ENCODE measurements at regions not wholly inside any gene's neighbourhood (a gene's known extent, or its start where the extent isn't known, plus 50 kb on each side); places are given as distances from the start of the nearest gene placed in this dataset.

DNA sequence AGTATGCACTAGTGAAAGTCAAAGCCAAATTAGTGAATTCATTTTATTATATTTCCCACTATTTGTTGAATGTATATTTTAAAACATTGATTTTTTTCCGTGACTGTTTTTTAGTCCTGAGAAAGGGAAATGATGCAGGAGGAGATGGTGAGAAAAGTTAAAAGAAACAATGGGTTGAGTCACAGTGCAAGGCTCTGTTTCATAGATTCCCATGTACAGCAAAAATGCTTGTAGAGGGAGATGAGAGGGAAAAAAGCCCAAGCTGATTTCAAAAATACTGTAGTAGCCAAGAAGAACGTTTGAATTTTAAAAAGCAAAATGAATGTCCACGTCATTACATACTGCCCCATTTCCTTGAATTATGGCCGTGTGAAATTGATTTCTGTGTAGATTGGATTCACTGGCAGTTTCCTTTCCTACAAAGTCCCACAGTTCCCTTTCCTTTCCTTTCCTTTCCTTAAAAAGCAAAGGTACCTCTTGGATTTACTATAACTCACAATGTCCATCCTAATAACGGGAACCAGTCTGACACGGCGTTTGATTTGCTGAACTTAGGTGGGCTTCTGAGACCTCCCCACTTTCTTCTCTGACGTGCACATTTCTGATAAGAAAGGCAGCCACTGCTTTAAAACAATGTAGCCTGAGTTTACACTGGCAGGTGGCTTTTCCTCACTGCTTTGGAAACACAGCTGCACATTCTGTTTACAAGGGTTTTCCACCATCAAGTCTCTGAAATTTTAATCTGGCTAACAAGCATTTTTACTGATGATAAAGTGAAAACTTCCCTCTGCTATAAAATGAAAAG is 63.7 kb downstream of the SPCS3 start:
- DNase-seq (ENCODE audit: low spot score), result no peak

DNA sequence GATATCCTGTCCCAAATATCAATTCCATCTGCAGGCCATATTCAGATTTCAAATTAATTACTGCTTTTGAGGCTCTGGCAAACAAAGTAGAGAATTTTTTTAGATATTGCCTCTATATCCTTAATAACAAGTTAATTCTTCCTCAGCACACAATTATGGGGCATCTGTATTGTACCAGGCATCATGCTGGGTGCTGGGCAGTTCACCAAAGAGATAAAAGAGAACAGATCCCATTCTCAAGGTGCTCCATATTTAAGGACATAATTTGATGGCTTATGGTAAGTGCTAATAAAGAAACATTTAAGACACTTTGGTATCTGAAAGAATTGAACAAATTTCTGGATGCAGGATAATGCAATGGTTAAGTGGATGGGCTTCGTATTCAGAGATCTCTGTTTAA is 65.8 kb downstream of the SPCS3 start:
- DNase-seq (ENCODE audit: low spot score), result no peak

DNA sequence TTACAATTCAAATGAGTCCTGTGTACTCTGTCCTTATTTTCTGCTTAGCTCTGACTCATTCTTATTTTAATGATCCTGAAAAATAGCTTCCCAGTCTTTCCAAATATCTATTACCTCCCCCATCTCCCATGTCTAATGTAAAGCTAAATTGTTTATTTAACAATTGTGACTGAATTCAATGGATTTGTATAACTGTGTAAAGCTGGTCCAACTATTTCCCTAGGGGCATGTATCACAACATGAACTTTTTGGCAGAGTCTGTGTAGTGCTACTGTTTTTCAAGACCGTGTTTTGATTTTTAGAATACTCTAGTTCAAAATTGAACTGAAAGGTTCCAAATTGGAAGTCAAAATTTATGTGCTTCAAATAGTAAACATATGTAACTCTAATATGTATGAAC is 67.8 kb downstream of the SPCS3 start:
- no peak for DNase-seq (ENCODE audit: low spot score)

DNA sequence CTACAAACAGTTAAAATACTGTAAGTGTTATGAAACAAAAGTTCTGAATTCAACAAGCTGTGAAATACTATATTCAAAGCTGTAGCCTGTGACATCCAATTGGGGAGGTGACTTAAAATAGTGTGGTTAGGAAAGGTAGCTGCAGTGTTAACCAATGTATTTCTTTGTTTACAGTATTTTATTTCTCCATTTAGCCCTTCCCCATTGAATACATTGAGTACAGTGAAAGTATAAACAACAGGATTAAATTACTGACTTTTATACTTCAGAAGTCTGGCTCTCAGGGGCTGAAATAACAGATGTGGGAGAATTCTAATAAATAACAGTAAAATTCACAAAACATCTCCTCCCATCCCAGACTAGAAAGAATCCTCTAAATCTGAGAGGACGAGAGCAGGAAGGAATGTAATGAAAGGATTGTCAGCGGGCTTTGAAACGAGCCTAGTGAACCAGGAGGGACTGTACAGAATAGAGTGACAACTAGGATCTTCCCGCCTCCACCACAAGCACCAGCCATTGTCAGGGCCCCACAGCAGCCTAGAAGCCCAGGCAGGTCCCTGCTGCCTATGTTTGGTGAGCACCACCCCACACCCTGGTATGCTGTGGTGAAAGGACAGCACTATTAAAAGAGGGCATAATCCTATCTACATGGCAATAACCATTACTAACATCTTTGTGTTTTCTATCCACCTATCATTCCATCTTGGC is 73.7 kb downstream of the SPCS3 start:
- no peak for DNase-seq (ENCODE audit: low spot score)

DNA sequence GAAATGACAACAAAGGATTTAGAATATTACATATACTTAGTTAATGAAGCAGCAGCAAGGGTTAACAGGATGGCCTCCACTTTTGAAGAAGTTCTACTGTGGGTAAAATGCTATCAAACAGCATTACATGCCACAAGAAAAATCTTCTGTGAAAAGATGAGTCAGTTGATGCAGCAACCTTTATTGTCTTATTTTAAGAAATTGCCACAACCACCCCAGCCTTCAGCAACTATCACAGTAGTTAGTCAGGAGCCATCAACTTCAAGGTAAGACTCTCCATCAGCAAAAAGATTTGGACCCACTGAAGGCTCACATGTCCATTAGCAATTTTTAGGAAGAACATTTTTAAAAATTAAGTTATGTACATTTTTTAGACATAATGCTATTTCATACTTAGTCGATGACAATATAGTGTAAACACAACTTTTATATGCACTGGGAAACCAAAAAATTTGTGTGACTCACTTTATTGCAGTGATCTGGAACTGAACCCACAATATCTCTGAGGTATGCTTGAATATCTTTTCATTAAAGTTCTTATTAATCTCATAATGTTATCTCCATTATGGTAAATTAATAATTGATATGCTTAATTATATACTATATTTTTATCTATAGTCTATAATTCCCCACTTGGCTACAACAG is 81.2 kb downstream of the SPCS3 start:
- DNase-seq (ENCODE audit: low spot score), result no peak

DNA sequence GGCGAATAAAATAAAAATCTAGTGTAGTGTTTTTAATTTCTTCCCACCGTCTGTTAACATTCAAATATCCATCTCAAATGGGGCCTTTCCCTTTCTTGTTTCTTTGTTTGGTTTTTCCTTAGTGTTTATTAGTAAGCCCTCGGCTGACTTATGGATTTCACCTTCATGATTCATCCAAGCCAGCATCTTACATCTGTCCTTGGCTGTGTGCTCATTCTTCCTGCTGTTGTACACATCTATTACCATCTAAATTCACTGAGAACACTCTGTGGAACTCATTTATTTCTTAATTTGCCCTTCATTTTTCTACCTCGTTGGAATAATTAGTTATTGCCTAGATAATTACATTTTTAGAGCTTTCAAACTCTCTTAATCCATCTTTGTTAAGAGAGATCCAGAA is 84.9 kb downstream of the SPCS3 start:
- no peak for DNase-seq (ENCODE audit: low spot score)

DNA sequence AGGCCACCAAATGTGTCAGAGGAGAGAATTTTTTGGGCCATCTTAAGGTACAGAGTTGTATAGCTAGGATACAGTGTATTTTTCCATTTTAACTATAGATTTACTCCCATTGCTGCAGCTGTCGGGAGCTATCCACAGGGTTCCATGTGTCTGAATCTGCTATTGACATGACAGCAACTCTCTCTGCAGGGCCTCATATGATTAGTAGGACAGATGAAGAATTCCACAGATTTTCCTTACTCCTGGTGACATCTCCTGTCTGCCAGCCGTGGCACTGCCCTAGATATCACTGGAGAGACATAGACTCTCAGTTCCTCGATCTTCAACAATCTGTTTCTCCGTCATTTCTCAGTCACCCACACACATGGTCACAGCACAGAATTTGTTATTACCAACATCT is 86.5 kb downstream of the SPCS3 start:
- DNase-seq (ENCODE audit: low spot score), result no peak

DNA sequence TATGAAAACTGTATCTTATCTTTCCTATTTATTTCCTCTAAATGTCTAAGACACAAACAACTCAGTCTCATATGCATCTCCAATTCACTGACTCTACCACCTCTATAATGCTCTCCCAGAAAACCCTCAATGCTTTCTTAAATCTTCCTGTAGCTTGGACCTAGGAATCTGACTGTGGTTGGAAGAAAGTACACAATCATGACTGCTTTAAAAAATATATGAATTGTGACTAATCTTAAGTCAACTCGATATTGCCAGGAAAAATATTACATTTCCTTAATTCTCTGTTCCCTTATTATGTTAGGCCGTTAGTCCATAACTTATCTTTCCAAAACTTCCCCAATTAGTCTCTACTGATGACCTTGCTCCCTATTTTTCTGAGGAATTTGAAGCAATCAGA is 87.0 kb downstream of the SPCS3 start:
- no peak for DNase-seq (ENCODE audit: low spot score)

DNA sequence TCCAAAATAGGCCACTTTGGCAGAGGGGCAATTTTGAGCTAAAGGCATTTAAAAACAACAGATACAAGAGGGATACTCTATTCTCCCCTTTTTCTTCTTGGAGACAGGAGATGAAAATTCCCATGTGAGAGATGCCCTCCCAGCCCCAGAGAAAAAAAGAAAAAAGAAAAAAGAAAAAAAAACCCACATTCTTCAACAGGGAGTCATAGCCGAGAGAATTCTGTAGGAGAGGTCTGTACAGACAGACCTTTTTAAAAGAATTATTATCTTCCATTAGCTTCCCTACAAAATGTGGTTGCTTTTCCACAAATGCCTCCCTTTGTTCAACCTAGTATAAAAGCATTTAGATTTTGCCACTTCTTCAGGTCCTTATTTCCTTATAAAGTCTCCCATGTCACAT is 89.9 kb downstream of the SPCS3 start:
- no peak for DNase-seq (ENCODE audit: low spot score)

DNA sequence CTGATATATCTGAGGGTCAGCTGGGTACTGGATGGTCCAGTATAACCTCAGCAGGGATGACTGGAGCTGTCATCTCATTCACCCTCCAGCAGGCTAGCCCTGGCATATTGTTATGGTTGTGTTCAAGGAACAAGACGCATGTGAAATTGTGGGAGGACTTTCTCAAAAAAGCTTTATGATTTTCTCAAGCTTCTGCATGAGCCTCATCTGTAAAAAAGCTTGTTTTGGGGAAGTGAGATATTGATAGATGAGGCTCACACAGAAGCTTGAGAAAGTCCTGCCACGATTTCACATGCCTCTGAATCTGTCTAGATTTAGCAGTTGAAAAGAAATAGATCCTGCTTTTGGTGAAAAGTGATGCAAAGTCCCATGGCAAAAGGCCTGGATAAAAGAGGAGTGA is 93.4 kb downstream of the SPCS3 start:
- DNase-seq (ENCODE audit: low spot score), result no peak

DNA sequence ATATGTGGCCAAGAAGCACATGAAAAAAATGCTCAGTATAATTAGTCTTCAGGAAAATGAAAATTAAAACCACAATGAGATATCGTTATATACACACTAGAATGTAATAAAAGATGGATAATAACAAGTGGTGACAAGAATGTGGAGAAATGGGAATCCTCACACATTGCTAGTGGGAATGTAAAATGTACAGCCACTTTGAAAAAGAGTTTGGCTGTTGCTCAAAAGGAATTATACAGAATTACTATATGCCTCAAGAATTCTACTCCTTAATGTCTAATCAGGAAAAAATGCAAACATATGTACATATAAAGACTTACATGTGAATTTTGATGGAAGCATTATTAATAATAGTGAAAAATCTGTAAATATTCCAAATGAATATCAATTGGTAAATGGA is 102.2 kb downstream of the SPCS3 start:
- DNase-seq (ENCODE audit: low spot score), result no peak

DNA sequence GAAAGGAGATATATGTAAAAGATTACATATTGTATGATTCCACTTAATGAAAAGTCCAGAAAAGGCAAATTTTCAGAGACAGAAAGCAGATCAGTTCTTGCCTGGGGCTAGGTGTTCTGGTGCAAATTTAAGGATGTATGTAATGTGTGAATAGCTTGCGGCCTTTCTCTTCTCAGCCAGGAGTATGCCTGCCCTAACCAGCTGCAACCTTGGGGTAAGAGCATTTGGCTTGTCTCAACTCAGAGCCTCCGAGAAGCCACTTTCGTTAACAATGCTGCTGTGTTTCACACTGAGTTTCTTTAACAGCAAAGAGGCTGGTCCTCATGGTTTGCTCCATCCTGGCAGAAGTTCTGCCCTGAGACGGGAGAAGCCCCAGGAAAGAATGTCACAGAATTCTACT is 102.7 kb downstream of the SPCS3 start:
- DNase-seq (ENCODE audit: low spot score), result no peak

DNA sequence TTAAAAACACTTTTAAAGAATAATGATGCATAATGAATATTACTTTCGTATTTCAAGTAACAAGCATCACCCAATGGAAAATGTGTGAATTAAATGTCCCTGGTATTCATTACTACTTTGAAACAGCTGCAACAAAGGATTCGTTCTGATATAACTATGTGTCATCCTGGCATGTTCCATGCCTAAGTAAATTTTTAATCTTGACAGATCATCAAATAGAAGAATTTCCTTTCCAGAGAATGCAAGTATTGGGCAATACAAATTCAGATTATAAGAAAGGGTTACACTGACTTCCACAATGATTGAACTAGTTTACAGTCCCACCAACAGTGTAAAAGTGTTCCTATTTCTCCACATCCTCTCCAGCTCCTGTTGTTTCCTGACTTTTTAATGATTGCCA is 105.3 kb downstream of the SPCS3 start:
- no peak for DNase-seq (ENCODE audit: low spot score)

DNA sequence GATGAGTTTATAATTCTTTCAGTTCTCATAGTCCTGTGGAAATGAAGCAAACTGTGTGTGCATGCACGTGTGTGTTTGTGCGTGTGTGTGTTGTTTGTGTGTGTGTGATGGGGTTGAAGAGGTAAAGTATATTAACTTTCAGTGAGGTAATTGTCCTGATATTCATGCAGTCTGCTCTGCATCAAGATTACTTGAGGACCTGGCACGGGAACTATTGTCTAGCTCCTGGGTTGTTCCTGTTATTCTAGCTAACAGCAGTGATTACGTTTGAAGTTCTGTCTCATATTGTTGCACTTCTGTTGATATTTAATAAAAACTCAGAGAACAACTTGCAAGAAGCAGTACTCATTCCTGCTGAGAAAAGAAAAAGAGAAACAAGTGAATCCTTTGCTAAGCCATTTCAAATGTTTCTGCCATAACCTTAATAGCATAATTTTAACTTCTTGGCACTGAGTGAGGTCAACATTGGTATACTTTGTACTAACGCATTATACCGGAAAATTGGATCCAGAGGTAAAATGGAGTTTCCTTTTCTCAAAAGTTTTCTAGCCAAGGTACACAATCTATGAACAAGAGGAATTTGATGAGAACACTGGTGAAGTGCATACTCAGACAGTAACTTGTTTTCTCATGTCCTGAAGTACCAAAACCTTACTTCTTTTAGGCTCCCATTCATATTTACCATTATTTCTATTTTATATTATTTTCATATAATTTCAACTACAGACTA is 113.2 kb downstream of the SPCS3 start:
- DNase-seq (ENCODE audit: low spot score), result no peak

DNA sequence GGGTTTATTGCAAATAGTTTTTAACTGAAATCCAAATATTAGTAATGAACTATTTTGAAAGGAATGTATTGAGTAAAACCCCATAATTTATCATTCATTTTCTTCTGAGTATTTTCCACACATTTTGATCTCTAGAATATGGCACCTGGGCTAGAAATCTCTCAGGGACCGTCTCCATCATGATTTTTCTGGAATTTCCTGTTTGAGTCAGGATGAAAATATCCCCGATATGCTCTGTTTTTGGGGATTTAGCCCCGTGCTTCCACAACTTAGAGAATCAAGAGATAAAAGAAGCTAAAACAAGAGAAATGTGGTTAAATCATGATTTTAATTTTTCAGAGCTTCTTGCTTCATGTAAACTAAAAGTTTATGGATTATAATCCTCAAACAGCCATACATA is 114.2 kb downstream of the SPCS3 start:
- DNase-seq (ENCODE audit: low spot score), result no peak

DNA sequence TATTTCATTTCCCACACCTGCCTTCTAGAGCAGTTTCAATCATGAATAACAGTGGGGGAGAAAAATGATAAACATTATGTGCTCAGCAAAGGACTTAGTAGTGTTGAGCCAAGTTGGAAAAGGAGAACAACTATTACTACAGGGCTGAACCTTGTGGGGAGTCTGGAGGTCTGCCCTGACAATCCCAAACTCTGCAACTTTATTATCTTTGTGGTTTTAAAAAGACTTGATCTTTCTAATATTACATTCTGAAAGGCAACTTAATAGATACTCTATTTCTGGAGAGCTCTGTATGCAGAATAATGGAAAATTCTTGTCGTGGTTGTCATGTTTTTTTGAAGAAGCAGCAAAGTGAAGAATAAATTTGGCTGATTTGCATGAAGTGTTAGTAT is 116.1 kb downstream of the SPCS3 start:
- no peak for DNase-seq (ENCODE audit: low spot score)

DNA sequence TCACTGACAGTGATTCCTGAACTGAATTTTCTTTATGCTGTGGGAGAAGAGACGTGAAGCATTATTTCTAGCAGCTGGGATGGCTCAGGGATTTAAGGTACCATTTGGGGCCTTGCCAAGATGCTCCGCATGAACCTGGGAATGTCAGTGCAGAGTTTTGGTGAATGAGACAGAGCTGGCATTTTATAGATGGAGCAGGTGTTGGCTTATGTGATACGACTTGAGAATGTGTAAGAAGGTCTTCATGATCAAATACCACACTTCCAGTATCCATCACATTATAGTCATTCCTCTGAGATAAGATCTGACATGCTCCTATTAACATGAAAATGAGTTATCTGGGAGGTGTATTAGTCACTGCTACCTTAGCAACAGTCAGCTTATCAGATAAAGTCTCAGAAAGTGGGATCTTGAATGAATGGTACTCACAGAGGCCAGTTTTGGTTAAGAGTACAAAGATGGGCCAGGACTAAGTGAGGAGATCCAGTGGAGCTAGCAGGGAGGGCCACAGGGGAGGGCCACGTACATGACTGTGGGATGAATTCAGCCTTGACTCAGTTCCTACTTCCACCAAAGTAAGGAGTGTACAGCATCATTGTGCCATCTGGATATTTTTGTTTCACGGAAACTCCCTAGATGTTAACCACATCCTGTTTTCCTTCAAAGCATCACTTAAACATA is 116.7 kb downstream of the SPCS3 start:
- DNase-seq (ENCODE audit: low spot score), result no peak

DNA sequence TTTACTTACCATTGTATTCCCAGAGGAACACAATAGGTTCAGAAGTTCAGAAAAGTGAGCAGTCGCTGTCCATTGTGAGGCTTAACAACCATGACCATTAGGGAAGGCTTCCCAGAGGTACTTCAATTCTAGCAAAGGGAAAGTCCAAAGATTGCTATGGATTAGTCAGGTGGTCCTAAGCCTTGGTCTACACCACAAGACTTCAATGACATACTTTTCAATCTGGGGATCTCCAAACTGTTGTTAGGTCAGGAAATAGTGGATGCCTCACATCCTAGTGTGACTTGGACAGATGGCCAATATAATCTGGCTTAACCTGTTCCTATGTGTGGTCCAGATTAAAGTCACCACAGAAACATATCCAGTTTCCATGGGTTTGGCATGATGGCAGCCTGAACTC is 118.0 kb downstream of the SPCS3 start:
- DNase-seq (ENCODE audit: low spot score), result no peak

DNA sequence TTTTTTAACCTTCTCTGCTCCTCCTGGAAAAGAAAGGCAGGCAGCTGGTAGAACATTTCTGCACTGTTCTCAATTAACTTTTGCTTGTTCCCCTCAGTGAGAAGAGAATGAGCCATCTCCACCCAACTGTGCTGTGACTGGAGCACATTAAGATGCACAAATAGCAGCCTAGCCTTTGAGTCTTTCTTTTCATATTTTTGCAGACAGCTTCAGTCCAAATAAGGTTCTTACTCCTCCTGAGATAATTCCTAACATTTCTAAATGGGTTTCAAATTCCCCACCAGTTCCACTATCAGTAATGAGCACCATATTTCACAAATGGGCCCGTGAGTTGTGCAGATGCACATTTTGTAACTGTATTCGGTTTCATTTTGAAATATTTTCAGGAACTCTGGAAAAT is 118.6 kb downstream of the SPCS3 start:
- no peak for DNase-seq (ENCODE audit: low spot score)

DNA sequence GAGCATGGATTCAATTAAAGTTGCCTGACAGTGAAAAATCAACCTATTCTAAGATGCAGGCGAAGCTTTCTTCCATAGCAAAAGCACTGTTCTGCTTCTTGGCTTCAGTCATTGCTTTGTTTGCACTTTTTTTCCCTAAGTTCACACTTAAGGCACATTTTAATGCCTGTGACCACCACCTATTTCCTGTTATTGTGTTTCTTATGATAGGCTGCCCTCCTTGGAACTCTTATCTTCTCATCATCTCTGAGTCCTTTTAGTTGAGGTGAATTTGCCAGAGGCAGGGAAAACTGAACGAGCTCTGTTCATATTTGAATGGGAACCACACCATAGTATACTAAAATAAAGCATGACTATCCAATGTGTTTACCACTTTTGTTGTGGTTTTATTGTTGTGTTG is 119.8 kb downstream of the SPCS3 start:
- DNase-seq (ENCODE audit: low spot score), result no peak

DNA sequence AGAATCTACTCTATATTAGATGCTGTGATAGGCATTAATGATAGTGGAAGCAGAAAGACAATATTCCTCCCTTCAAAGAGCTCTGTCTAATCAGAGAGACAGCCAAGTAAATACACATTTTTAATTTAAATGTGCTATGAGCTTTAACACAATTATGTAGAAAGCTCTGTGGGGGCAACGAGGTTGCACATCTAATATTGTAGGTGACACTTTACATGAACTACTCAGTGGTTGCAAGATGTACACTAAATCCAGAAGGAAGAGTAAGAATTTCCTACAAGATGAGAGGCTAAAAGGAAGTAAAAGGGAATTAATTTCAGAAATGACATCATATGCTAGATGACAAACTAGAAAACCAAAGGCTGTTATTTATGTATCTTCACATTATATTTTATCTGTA is 120.9 kb downstream of the SPCS3 start:
- no peak for DNase-seq (ENCODE audit: low spot score)

DNA sequence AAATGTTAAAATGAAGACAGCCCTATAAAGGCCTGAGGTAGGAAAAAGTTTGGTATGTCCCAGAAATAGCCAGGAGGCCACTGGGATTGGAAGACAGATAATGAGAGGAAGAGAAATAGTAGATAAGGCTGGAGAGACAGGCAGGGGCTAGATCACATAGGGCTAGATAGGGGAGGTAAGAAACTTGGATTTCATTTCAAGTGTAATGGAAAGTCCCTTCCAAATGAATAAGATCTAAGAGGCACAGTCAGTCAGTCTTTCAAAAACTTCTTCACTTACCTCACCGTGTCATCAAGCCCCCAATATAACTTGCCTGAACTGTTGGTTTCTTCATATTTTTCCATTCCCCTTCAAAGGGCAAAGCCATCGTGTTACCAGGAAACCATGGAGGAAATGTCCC is 121.8 kb downstream of the SPCS3 start:
- DNase-seq (ENCODE audit: low spot score), result no peak
